NCI-H460 (cell line): ENCODE measurements at regions not wholly inside any gene's neighbourhood (a gene's known extent, or its start where the extent isn't known, plus 50 kb on each side); places are given as distances from the start of the nearest gene placed in this dataset.
"Not testable (repeated sequence)": the region's sequence is repeated elsewhere in the genome, so short reads cannot be mapped to it uniquely, and the experiment has no call there.

Source experiments
- DNase-seq: peaks from one replicate; pipeline ENCODE4 v3.0.0-alpha.2; 2016; ENCODE audit warnings: low read depth; ENCODE audit errors: extremely low read depth

GRCh38 chr13:82477436-82477835 lies 1404.8 kb downstream of the SLITRK1 start:
- DNase-seq, result no peak

- no peak for DNase-seq
Measured at GRCh38 chr13:82467626-82468025, 1414.6 kb downstream of the SLITRK1 start.

- DNase-seq, result not testable (repeated sequence)
Measured at GRCh38 chr13:82459575-82459974, 1422.7 kb downstream of the SLITRK1 start.

GRCh38 chr13:82458169-82458568 lies 1424.1 kb downstream of the SLITRK1 start:
- DNase-seq, result no peak

GRCh38 chr13:82457548-82457947 lies 1424.7 kb downstream of the SLITRK1 start:
- DNase-seq, result not testable (repeated sequence)

- no peak for DNase-seq
Measured at GRCh38 chr13:82447416-82448077, 1434.7 kb downstream of the SLITRK1 start.

- DNase-seq, result no peak
Measured at GRCh38 chr13:82439159-82439904, 1442.9 kb downstream of the SLITRK1 start.

GRCh38 chr13:82438320-82438719 lies 1444.0 kb downstream of the SLITRK1 start:
- no peak for DNase-seq

GRCh38 chr13:82436099-82436585 lies 1446.1 kb downstream of the SLITRK1 start:
- DNase-seq, result no peak

- no peak for DNase-seq
Measured at GRCh38 chr13:82432949-82433348, 1449.3 kb downstream of the SLITRK1 start.

- DNase-seq, result no peak
Measured at GRCh38 chr13:82412749-82413148, 1469.5 kb downstream of the SLITRK1 start.

GRCh38 chr13:82407321-82407720 lies 1475.0 kb downstream of the SLITRK1 start:
- DNase-seq, result no peak

GRCh38 chr13:82374719-82375118 lies 1507.6 kb downstream of the SLITRK1 start:
- no peak for DNase-seq

- DNase-seq, result no peak
Measured at GRCh38 chr13:82370316-82370715, 1512.0 kb downstream of the SLITRK1 start.

GRCh38 chr13:82364525-82364924 lies 1517.7 kb downstream of the SLITRK1 start:
- no peak for DNase-seq

- no peak for DNase-seq
Measured at GRCh38 chr13:82358284-82358683, 1524.0 kb downstream of the SLITRK1 start.

GRCh38 chr13:82356667-82357410 lies 1525.4 kb downstream of the SLITRK1 start:
- peak; percentile 2 for DNase-seq

- DNase-seq, result no peak
Measured at GRCh38 chr13:82344867-82345266, 1537.4 kb downstream of the SLITRK1 start.

GRCh38 chr13:82341116-82341515 lies 1541.2 kb downstream of the SLITRK1 start:
- DNase-seq, result no peak

GRCh38 chr13:82330499-82330898 lies 1551.8 kb downstream of the SLITRK1 start:
- DNase-seq, result no peak

GRCh38 chr13:82323101-82323500 lies 1559.2 kb downstream of the SLITRK1 start:
- DNase-seq, result no peak
